Neural crest cell (in vitro differentiated cells): ENCODE measurements at regions not wholly inside any gene's neighbourhood (a gene's known extent, or its start where the extent isn't known, plus 50 kb on each side); places are given as distances from the start of the nearest gene placed in this dataset.
A peak's percentile ranks its signal among the peaks of the same experiment; 100 is the strongest.

ENCODE experiments used
- DNase-seq: peaks from one replicate; pipeline ENCODE4 v3.0.0; 2021; ENCODE audit warnings: low read depth, mixed read lengths, low spot score
- H3K27ac Mint-ChIP-seq: one replicate; pipeline ENCODE4 v1.8.0; 2021; ENCODE audit warnings: mild to moderate bottlenecking, mixed read lengths; ENCODE audit not compliant: unreplicated experiment
- H3K27me3 Mint-ChIP-seq: 2 replicates; pipeline ENCODE4 v1.8.0; 2021; ENCODE audit warnings: low read depth, mild to moderate bottlenecking, mixed read lengths
- H3K36me3 Mint-ChIP-seq: 2 replicates; pipeline ENCODE4 v1.8.0; 2021; ENCODE audit warnings: low read depth, mild to moderate bottlenecking, mixed read lengths
- H3K4me1 Mint-ChIP-seq: 2 replicates; pipeline ENCODE4 v1.8.0; 2021; ENCODE audit warnings: mixed read lengths
- H3K4me3 Mint-ChIP-seq: one replicate; pipeline ENCODE4 v1.8.0; 2021; ENCODE audit warnings: mild to moderate bottlenecking, mixed read lengths
- H3K9me3 Mint-ChIP-seq: 2 replicates; pipeline ENCODE4 v1.8.0; 2021; ENCODE audit warnings: mixed read lengths
- CTCF ChIP-seq: fragments of 200-600 bp; sonication (generic); conservative IDR thresholded peaks from 2 replicates; pipeline ENCODE4 v1.5.0; 2021; ENCODE audit warnings: antibody characterized with exemption, mild to moderate bottlenecking

GRCh38 chr10:52566471-52567246 lies 205.9 kb downstream of the MBL2 start:
- H3K36me3 Mint-ChIP-seq, result no peaks in the 10 kb centered on the region
- no peak overlapping the region for H3K27ac Mint-ChIP-seq
- no peak for DNase-seq
- H3K27me3 Mint-ChIP-seq, result peaks cover 30% of the 10 kb centered on the region
- H3K4me1 Mint-ChIP-seq, result no peaks in the 10 kb centered on the region
- peak; percentile 67 for TF ChIP-seq CTCF
- no peak overlapping the region for H3K4me3 Mint-ChIP-seq
- H3K9me3 Mint-ChIP-seq, result no peaks in the 10 kb centered on the region

GRCh38 chr10:52567247-52567580 lies 205.4 kb downstream of the MBL2 start:
- H3K9me3 Mint-ChIP-seq, result no peaks in the 10 kb centered on the region
- DNase-seq, result no peak
- H3K27me3 Mint-ChIP-seq, result peaks cover 29% of the 10 kb centered on the region
- no peak for TF ChIP-seq CTCF
- no peak overlapping the region for H3K27ac Mint-ChIP-seq
- H3K36me3 Mint-ChIP-seq, result no peaks in the 10 kb centered on the region
- H3K4me1 Mint-ChIP-seq, result no peaks in the 10 kb centered on the region
- H3K4me3 Mint-ChIP-seq, result no peak overlapping the region

GRCh38 chr10:52568309-52568708 lies 204.3 kb downstream of the MBL2 start:
- H3K27me3 Mint-ChIP-seq, result peaks cover 28% of the 10 kb centered on the region
- no peaks in the 10 kb centered on the region for H3K36me3 Mint-ChIP-seq
- no peak overlapping the region for H3K4me3 Mint-ChIP-seq
- H3K4me1 Mint-ChIP-seq, result no peaks in the 10 kb centered on the region
- no peak for DNase-seq
- no peak overlapping the region for H3K27ac Mint-ChIP-seq
- no peaks in the 10 kb centered on the region for H3K9me3 Mint-ChIP-seq
- no peak for TF ChIP-seq CTCF

GRCh38 chr10:52570490-52570889 lies 202.1 kb downstream of the MBL2 start:
- TF ChIP-seq CTCF, result no peak
- H3K4me1 Mint-ChIP-seq, result no peaks in the 10 kb centered on the region
- DNase-seq, result no peak
- H3K36me3 Mint-ChIP-seq, result no peaks in the 10 kb centered on the region
- H3K4me3 Mint-ChIP-seq, result no peak overlapping the region
- no peak overlapping the region for H3K27ac Mint-ChIP-seq
- H3K27me3 Mint-ChIP-seq, result peaks cover 25% of the 10 kb centered on the region
- no peaks in the 10 kb centered on the region for H3K9me3 Mint-ChIP-seq

GRCh38 chr10:52571018-52571417 lies 201.6 kb downstream of the MBL2 start:
- no peaks in the 10 kb centered on the region for H3K4me1 Mint-ChIP-seq
- no peaks in the 10 kb centered on the region for H3K9me3 Mint-ChIP-seq
- no peak for TF ChIP-seq CTCF
- no peak overlapping the region for H3K27ac Mint-ChIP-seq
- H3K36me3 Mint-ChIP-seq, result no peaks in the 10 kb centered on the region
- DNase-seq, result no peak
- no peak overlapping the region for H3K4me3 Mint-ChIP-seq
- H3K27me3 Mint-ChIP-seq, result peaks cover 25% of the 10 kb centered on the region
